ENCODE measurements at regions not wholly inside any gene's neighbourhood (a gene's known extent, or its start where the extent isn't known, plus 50 kb on each side); places are given as distances from the start of the nearest gene placed in this dataset.
A peak's percentile ranks its signal among the peaks of the same experiment; 100 is the strongest.

GRCh38 chr1:29961293-29962059, 725.2 kb downstream of the PTPRU start:
- intact Hi-C loops (cut with DNase I) = no loop called here
- peak in 2 of 42 donors; percentile 9 to 21 for DNase-seq

GRCh38 chr1:29960876-29961275, 724.6 kb downstream of the PTPRU start:
- intact Hi-C loops (cut with DNase I) = no loop called here
- peak in 3 of 42 donors; percentile 7 to 31 (median 7) for DNase-seq

GRCh38 chr1:29960156-29960755, 723.9 kb downstream of the PTPRU start:
- DNase-seq = peak in 2 of 42 donors; percentile 4 to 13
- intact Hi-C loops (cut with DNase I) = no loop called here

- intact Hi-C loops (cut with DNase I) = no loop called here
- DNase-seq = peak in 3 of 42 donors; percentile 8 to 16 (median 9)
Measured at GRCh38 chr1:29959356-29959755, 723.0 kb downstream of the PTPRU start.

- intact Hi-C loops (cut with DNase I) = no loop called here
- peak in 3 of 42 donors; percentile 12 to 36 (median 16) for DNase-seq
Measured at GRCh38 chr1:29958271-29958670, 721.9 kb downstream of the PTPRU start.

- intact Hi-C loops (cut with DNase I) = no loop called here
- DNase-seq = peak in 3 of 42 donors; percentile 12 to 34 (median 12)
Measured at GRCh38 chr1:29956349-29957030, 720.2 kb downstream of the PTPRU start.

GRCh38 chr1:29954591-29954990, 718.3 kb downstream of the PTPRU start:
- intact Hi-C loops (cut with DNase I) = no loop called here
- no peak for DNase-seq

GRCh38 chr1:29953961-29954360, 717.6 kb downstream of the PTPRU start:
- DNase-seq = no peak
- intact Hi-C loops (cut with DNase I) = no loop called here

- intact Hi-C loops (cut with DNase I) = no loop called here
- DNase-seq = no peak
Measured at GRCh38 chr1:29949676-29950075, 713.4 kb downstream of the PTPRU start.

- intact Hi-C loops (cut with DNase I) = no loop called here
- no peak for DNase-seq
Measured at GRCh38 chr1:29948581-29948980, 712.3 kb downstream of the PTPRU start.

- no peak for DNase-seq
- intact Hi-C loops (cut with DNase I) = no loop called here
Measured at GRCh38 chr1:29946057-29946456, 709.7 kb downstream of the PTPRU start.

GRCh38 chr1:29945426-29945825, 709.1 kb downstream of the PTPRU start:
- no peak for DNase-seq
- intact Hi-C loops (cut with DNase I) = no loop called here

GRCh38 chr1:29944253-29944905, 708.1 kb downstream of the PTPRU start:
- intact Hi-C loops (cut with DNase I) = no loop called here

GRCh38 chr1:29943034-29943433, 706.7 kb downstream of the PTPRU start:
- DNase-seq = no peak
- intact Hi-C loops (cut with DNase I) = no loop called here

More at GRCh38 chr1:29944253-29944905, 708.1 kb downstream of the PTPRU start:
- no peak for DNase-seq

- intact Hi-C loops (cut with DNase I) = no loop called here
- DNase-seq = peak in 11 of 42 donors; percentile 3 to 63 (median 19)
Measured at GRCh38 chr1:29939079-29939478, 702.8 kb downstream of the PTPRU start.

- intact Hi-C loops (cut with DNase I) = no loop called here
Measured at GRCh38 chr1:29937356-29937755, 701.0 kb downstream of the PTPRU start.

GRCh38 chr1:29936031-29936544, 699.8 kb downstream of the PTPRU start:
- intact Hi-C loops (cut with DNase I) = no loop called here
- no peak for DNase-seq

More at GRCh38 chr1:29937356-29937755, 701.0 kb downstream of the PTPRU start:
- DNase-seq = no peak

GRCh38 chr1:29934255-29934772, 698.0 kb downstream of the PTPRU start:
- intact Hi-C loops (cut with DNase I) = no loop called here
- DNase-seq = no peak

- intact Hi-C loops (cut with DNase I) = no loop called here
- DNase-seq = no peak
Measured at GRCh38 chr1:29933067-29933466, 696.7 kb downstream of the PTPRU start.

Data from head of caudate nucleus (tissue), 42 donors.